Neuron (in vitro differentiated cells): ENCODE measurements at regions not wholly inside any gene's neighbourhood (a gene's known extent, or its start where the extent isn't known, plus 50 kb on each side); places are given as distances from the start of the nearest gene placed in this dataset.
"Not testable (repeated sequence)": the region's sequence is repeated elsewhere in the genome, so short reads cannot be mapped to it uniquely, and the experiment has no call there.

Experiments used
- H2AFZ ChIP-seq: one replicate; pipeline ENCODE4 v1.6.1; 2013; ENCODE audit warnings: low read depth, mild to moderate bottlenecking, inconsistent platforms, low read length, moderate library complexity
- H3K27me3 ChIP-seq: one replicate; pipeline ENCODE4 v1.6.1; 2013; ENCODE audit warnings: low read length; ENCODE audit not compliant: insufficient read depth
- H3K36me3 ChIP-seq: one replicate; pipeline ENCODE4 v1.6.1; 2013; ENCODE audit warnings: low read length; ENCODE audit not compliant: insufficient read depth
- H3K4me1 ChIP-seq: one replicate; pipeline ENCODE4 v1.6.1; 2013; ENCODE audit warnings: low read length; ENCODE audit not compliant: insufficient read depth
- H3K4me3 ChIP-seq: 2 replicates; pipeline ENCODE4 v1.5.1; 2013; ENCODE audit warnings: mild to moderate bottlenecking, low read length, moderate library complexity
- H3K9me3 ChIP-seq: one replicate; pipeline ENCODE4 v1.6.1; 2013; ENCODE audit warnings: low read length

- Histone ChIP-seq H3K4me3 (no peak overlapping the region), H3K36me3 (no peaks in the 10 kb centered on the region), H3K4me1 (no peaks in the 10 kb centered on the region), H2AFZ (no peak overlapping the region), H3K27me3 (no peaks in the 10 kb centered on the region), H3K9me3 (no peaks in the 10 kb centered on the region)
These were observed 85.8 kb upstream of the NAMPT start for GRCh38 chr7:106370542-106370941.

- H2AFZ ChIP-seq = no peak overlapping the region
- no peaks in the 10 kb centered on the region for H3K36me3 ChIP-seq
- H3K4me3 ChIP-seq = no peak overlapping the region
- no peaks in the 10 kb centered on the region for H3K27me3 ChIP-seq
- no peaks in the 10 kb centered on the region for H3K9me3 ChIP-seq
- no peaks in the 10 kb centered on the region for H3K4me1 ChIP-seq
These were observed 85.0 kb upstream of the NAMPT start for GRCh38 chr7:106369816-106370215.

GRCh38 chr7:106369352-106369751 is 84.6 kb upstream of the NAMPT start:
- Histone ChIP-seq H2AFZ (no peak overlapping the region), H3K4me3 (no peak overlapping the region), H3K9me3 (no peaks in the 10 kb centered on the region), H3K4me1 (no peaks in the 10 kb centered on the region), H3K36me3 (no peaks in the 10 kb centered on the region), H3K27me3 (no peaks in the 10 kb centered on the region)

- Histone ChIP-seq H3K36me3 (no peaks in the 10 kb centered on the region), H2AFZ (no peak overlapping the region), H3K27me3 (no peaks in the 10 kb centered on the region), H3K9me3 (no peaks in the 10 kb centered on the region), H3K4me1 (no peaks in the 10 kb centered on the region), H3K4me3 (no peak overlapping the region)
These were observed 82.9 kb upstream of the NAMPT start for GRCh38 chr7:106367664-106368063.

- H3K9me3 ChIP-seq = no peaks in the 10 kb centered on the region
- no peak overlapping the region for H2AFZ ChIP-seq
- no peaks in the 10 kb centered on the region for H3K27me3 ChIP-seq
- H3K4me1 ChIP-seq = no peaks in the 10 kb centered on the region
- H3K36me3 ChIP-seq = no peaks in the 10 kb centered on the region
- no peak overlapping the region for H3K4me3 ChIP-seq
These were observed 82.2 kb upstream of the NAMPT start for GRCh38 chr7:106367018-106367420.

- Histone ChIP-seq H3K36me3 (no peaks in the 10 kb centered on the region), H3K27me3 (no peaks in the 10 kb centered on the region), H3K4me3 (no peak overlapping the region), H3K4me1 (no peaks in the 10 kb centered on the region), H2AFZ (no peak overlapping the region), H3K9me3 (no peaks in the 10 kb centered on the region)
These were observed 80.6 kb upstream of the NAMPT start for GRCh38 chr7:106365252-106366005.

- not testable (repeated sequence) for H2AFZ ChIP-seq, H3K4me1 ChIP-seq, H3K9me3 ChIP-seq, H3K36me3 ChIP-seq, H3K27me3 ChIP-seq, H3K4me3 ChIP-seq
These were observed 77.7 kb upstream of the NAMPT start for GRCh38 chr7:106362507-106362906.

GRCh38 chr7:106358103-106358663 is 73.4 kb upstream of the NAMPT start:
- no peaks in the 10 kb centered on the region for H3K27me3 ChIP-seq
- no peak overlapping the region for H2AFZ ChIP-seq
- H3K36me3 ChIP-seq = no peaks in the 10 kb centered on the region
- no peaks in the 10 kb centered on the region for H3K9me3 ChIP-seq
- H3K4me1 ChIP-seq = no peaks in the 10 kb centered on the region
- H3K4me3 ChIP-seq = no peak overlapping the region

- Histone ChIP-seq H3K4me1 (no peaks in the 10 kb centered on the region), H3K36me3 (no peaks in the 10 kb centered on the region), H2AFZ (no peak overlapping the region), H3K9me3 (no peaks in the 10 kb centered on the region), H3K4me3 (no peak overlapping the region), H3K27me3 (no peaks in the 10 kb centered on the region)
These were observed 72.9 kb upstream of the NAMPT start for GRCh38 chr7:106357675-106358074.

- H2AFZ ChIP-seq = no peak overlapping the region
- H3K4me1 ChIP-seq = no peaks in the 10 kb centered on the region
- H3K36me3 ChIP-seq = no peaks in the 10 kb centered on the region
- H3K4me3 ChIP-seq = no peak overlapping the region
- no peaks in the 10 kb centered on the region for H3K9me3 ChIP-seq
- no peaks in the 10 kb centered on the region for H3K27me3 ChIP-seq
These were observed 70.0 kb upstream of the NAMPT start for GRCh38 chr7:106354822-106355221.

- Histone ChIP-seq H3K4me3 (no peak overlapping the region), H2AFZ (no peak overlapping the region), H3K9me3 (no peaks in the 10 kb centered on the region), H3K4me1 (no peaks in the 10 kb centered on the region), H3K27me3 (no peaks in the 10 kb centered on the region), H3K36me3 (no peaks in the 10 kb centered on the region)
These were observed 69.2 kb upstream of the NAMPT start for GRCh38 chr7:106353944-106354343.

GRCh38 chr7:106348231-106348630 is 63.4 kb upstream of the NAMPT start:
- no peaks in the 10 kb centered on the region for H3K9me3 ChIP-seq
- H3K36me3 ChIP-seq = no peaks in the 10 kb centered on the region
- H2AFZ ChIP-seq = no peak overlapping the region
- no peaks in the 10 kb centered on the region for H3K27me3 ChIP-seq
- H3K4me1 ChIP-seq = no peaks in the 10 kb centered on the region
- no peak overlapping the region for H3K4me3 ChIP-seq

GRCh38 chr7:106347229-106347833 is 62.5 kb upstream of the NAMPT start:
- Histone ChIP-seq H3K4me3 (no peak overlapping the region), H3K27me3 (no peaks in the 10 kb centered on the region), H3K36me3 (no peaks in the 10 kb centered on the region), H3K4me1 (no peaks in the 10 kb centered on the region), H2AFZ (no peak overlapping the region), H3K9me3 (no peaks in the 10 kb centered on the region)
